ENCODE measurements at regions not wholly inside any gene's neighbourhood (a gene's known extent, or its start where the extent isn't known, plus 50 kb on each side); places are given as distances from the start of the nearest gene placed in this dataset.

DNA sequence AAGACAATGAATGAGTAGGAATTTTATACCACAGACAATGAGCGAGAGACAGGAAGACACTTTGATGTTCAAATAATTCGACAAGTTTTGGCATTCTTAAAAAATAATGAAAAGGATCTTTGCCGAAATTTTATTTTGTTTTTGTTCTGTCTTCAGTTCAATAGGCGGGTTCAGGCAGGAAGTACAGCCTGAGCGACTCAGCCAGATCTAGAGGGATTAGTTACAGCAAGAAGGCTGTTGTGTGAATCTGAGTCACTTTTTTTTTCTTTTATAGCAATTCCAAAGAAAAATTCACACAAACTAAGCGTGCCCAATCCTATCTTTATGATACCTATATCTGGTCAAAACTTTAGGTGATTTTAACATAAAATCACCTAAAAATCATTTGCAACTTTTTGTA lies 505.4 kb upstream of the FAM241A start:
- no peak for TF ChIP-seq ZNF274 (IDR thresholded peaks at IDR 0.05; ENCODE audit: low read depth, low read length)
- TF ChIP-seq YY1 (IDR thresholded peaks at IDR 0.05; ENCODE audit: insufficient read depth, insufficient read length), result no peak
- no peak for TF ChIP-seq SUZ12 (IDR thresholded peaks at IDR 0.05; ENCODE audit: extremely low read depth, insufficient read depth, insufficient read length)

Measured in NT2/D1 (cell line).